GM23338 (cell line): ENCODE measurements at regions not wholly inside any gene's neighbourhood (a gene's known extent, or its start where the extent isn't known, plus 50 kb on each side); places are given as distances from the start of the nearest gene placed in this dataset.

Source experiments
- ATAC-seq: fragments of 200-7000 bp; cut with Tn5 transposase; 3 replicates; pipeline ENCODE4 v1.9.1; 2020
- DNase-seq: peaks from one replicate; pipeline ENCODE4 v3.0.0-alpha.2; 2015; ENCODE audit warnings: low spot score
- H2AFZ ChIP-seq: fragments of 200-600 bp; sonication (generic); 2 replicates; pipeline ENCODE4 v1.8.0; 2016; ENCODE audit warnings: antibody characterized with exemption, mild to moderate bottlenecking, moderate library complexity
- H3F3A ChIP-seq: fragments of 200-600 bp; sonication (generic); replicated peaks from 2 replicates; pipeline ENCODE4 v1.8.0; 2017; ENCODE audit warnings: antibody characterized with exemption, mixed run types, low read depth
- H3K27ac ChIP-seq: fragments of 200-600 bp; sonication (generic); 2 replicates; pipeline ENCODE4 v1.6.1; 2016; ENCODE audit warnings: low read depth
- H3K27me3 ChIP-seq: fragments of 200-600 bp; sonication (generic); 2 replicates; pipeline ENCODE4 v1.8.0; 2016; ENCODE audit warnings: mild to moderate bottlenecking, mixed run types, moderate library complexity; ENCODE audit not compliant: insufficient read depth
- H3K36me3 ChIP-seq: fragments of 200-600 bp; sonication (generic); 2 replicates; pipeline ENCODE4 v1.8.0; 2016; ENCODE audit warnings: mild to moderate bottlenecking; ENCODE audit not compliant: insufficient read depth
- H3K4me1 ChIP-seq: fragments of 200-600 bp; sonication (generic); 2 replicates; pipeline ENCODE4 v1.8.0; 2016; ENCODE audit warnings: mild to moderate bottlenecking, moderate library complexity; ENCODE audit not compliant: insufficient read depth
- H3K4me2 ChIP-seq: fragments of 200-600 bp; sonication (generic); 2 replicates; pipeline ENCODE4 v1.7.1; 2017; ENCODE audit warnings: mixed run types
- H3K4me3 ChIP-seq: fragments of 200-600 bp; sonication (generic); 2 replicates; pipeline ENCODE4 v1.6.1; 2016; ENCODE audit warnings: mixed run types
- H3K79me2 ChIP-seq: fragments of 200-600 bp; sonication (generic); replicated peaks from 2 replicates; pipeline ENCODE4 v1.8.0; 2017; ENCODE audit warnings: mild to moderate bottlenecking; ENCODE audit not compliant: insufficient read depth
- H3K9me2 ChIP-seq: fragments of 200-600 bp; sonication (generic); 2 replicates; pipeline ENCODE4 v1.8.0; 2017; ENCODE audit not compliant: insufficient read depth
- H4K20me1 ChIP-seq: fragments of 200-600 bp; sonication (generic); replicated peaks from 2 replicates; pipeline ENCODE4 v1.8.0; 2017; ENCODE audit warnings: mild to moderate bottlenecking; ENCODE audit not compliant: insufficient read depth
- H3K27ac Mint-ChIP-seq: 2 replicates; pipeline ENCODE4 v1.8.0; 2020; ENCODE audit warnings: inconsistent platforms, mild to moderate bottlenecking, moderate library complexity, mixed read lengths
- H3K27me3 Mint-ChIP-seq: 3 replicates; pipeline ENCODE4 v1.8.0; 2022; ENCODE audit warnings: low read depth, mild to moderate bottlenecking, moderate library complexity, mixed read lengths, inconsistent platforms; ENCODE audit not compliant: insufficient read depth, poor library complexity
- H3K36me3 Mint-ChIP-seq: 3 replicates; pipeline ENCODE4 v1.8.0; 2021; ENCODE audit warnings: low read depth, mild to moderate bottlenecking, inconsistent platforms, moderate library complexity, mixed read lengths
- H3K4me1 Mint-ChIP-seq: 3 replicates; pipeline ENCODE4 v1.8.0; 2020; ENCODE audit warnings: mild to moderate bottlenecking, inconsistent platforms, mixed read lengths
- H3K4me3 Mint-ChIP-seq: 3 replicates; pipeline ENCODE4 v1.8.0; 2021; ENCODE audit warnings: moderate library complexity, mild to moderate bottlenecking, inconsistent platforms, mixed read lengths
- H3K9me3 Mint-ChIP-seq: 3 replicates; pipeline ENCODE4 v1.8.0; 2020; ENCODE audit warnings: moderate library complexity, mild to moderate bottlenecking, inconsistent platforms, mixed read lengths
- CREB1 ChIP-seq: fragments of 250-450 bp; sonication (Bioruptor Pico); IDR thresholded peaks from 2 replicates; pipeline ENCODE4 v1.5.0; 2020; ENCODE audit warnings: low read depth, mild to moderate bottlenecking, moderate library complexity
- ETS1 ChIP-seq: IDR thresholded peaks from 2 replicates; pipeline ENCODE4 v1.6.1; 2016; ENCODE audit warnings: antibody characterized with exemption
- EZH2 ChIP-seq: fragments of 200-600 bp; sonication (generic); IDR thresholded peaks from one replicate; pipeline ENCODE4 v1.8.0; 2017; ENCODE audit warnings: antibody characterized with exemption, mild to moderate bottlenecking, low read depth; ENCODE audit not compliant: unreplicated experiment
- EZH2phosphoT487 ChIP-seq: fragments of 200-600 bp; sonication (generic); IDR thresholded peaks from one replicate; pipeline ENCODE4 v1.8.1; 2018; ENCODE audit warnings: antibody characterized with exemption; ENCODE audit not compliant: unreplicated experiment
- JUNB ChIP-seq: IDR thresholded peaks from one replicate; pipeline ENCODE4 v1.6.1; 2016; ENCODE audit warnings: antibody characterized with exemption; ENCODE audit not compliant: unreplicated experiment
- NANOG ChIP-seq: IDR thresholded peaks from 2 replicates; pipeline ENCODE4 v1.6.1; 2016; ENCODE audit warnings: antibody characterized with exemption, borderline replicate concordance
- POLR2AphosphoS5 ChIP-seq: IDR thresholded peaks from 2 replicates; pipeline ENCODE4 v1.6.1; 2016; ENCODE audit warnings: antibody characterized with exemption, low read depth
- REST ChIP-seq: IDR thresholded peaks from one replicate; pipeline ENCODE4 v1.6.1; 2018; ENCODE audit warnings: antibody characterized with exemption; ENCODE audit not compliant: unreplicated experiment
- STAT1 ChIP-seq: IDR thresholded peaks from one replicate; pipeline ENCODE4 v1.6.1; 2016; ENCODE audit warnings: antibody characterized with exemption; ENCODE audit not compliant: unreplicated experiment
- ZNF114 ChIP-seq: fragments of 250-450 bp; sonication (Bioruptor Pico); IDR thresholded peaks from 2 replicates; pipeline ENCODE4 v1.5.0; 2020; ENCODE audit warnings: mild to moderate bottlenecking, moderate library complexity
- ZNF331 ChIP-seq: fragments of 250-450 bp; sonication (Bioruptor Pico); IDR thresholded peaks from 2 replicates; pipeline ENCODE4 v1.5.0; 2020; ENCODE audit warnings: low read depth, mild to moderate bottlenecking, moderate library complexity
- ZNF462 ChIP-seq: fragments of 250-450 bp; sonication (Bioruptor Pico); IDR thresholded peaks from 2 replicates; pipeline ENCODE4 v1.5.0; 2020; ENCODE audit warnings: mild to moderate bottlenecking, moderate library complexity
- TF ChIP-seq, protein P1 (sequence below), 2 experiments: fragments of 200-600 bp in 1 of 2; sonication (generic) in 1 of 2; conservative IDR thresholded peaks; 2 replicates each; pipeline versions ENCODE4 v1.5.1 to v1.6.1; 2016 to 2017; ENCODE audit warnings: antibody characterized with exemption in 2 of 2, low read depth in 2 of 2, mild to moderate bottlenecking in 2 of 2, moderate library complexity in 1 of 2

DNA sequence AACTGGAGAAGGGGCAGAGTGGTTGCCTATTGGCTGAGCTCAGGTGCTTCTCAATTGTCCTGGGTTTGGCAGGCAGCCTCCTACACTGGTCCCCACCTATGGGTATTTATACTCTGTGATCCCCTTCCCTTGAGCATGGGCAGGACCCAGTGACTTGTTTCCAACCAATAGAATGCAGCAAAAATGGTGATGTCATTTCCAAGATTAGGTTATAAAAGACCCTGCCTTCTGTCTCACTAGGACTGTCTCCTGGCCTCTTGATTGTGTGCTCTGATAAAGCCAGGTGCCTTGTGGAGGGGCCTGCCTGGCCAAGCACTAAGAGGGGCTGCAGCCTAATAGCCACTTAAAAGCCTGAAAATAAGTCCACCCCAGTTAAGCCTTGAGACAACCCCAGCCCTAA is 76.1 kb downstream of the MSX2 start:
- no peaks in the 10 kb centered on the region for H3K79me2 ChIP-seq
- no peak for ATAC-seq
- no peak overlapping the region for H3K4me3 ChIP-seq
- Mint-ChIP-seq H3K9me3 (peaks cover 5% of the 10 kb centered on the region; the same call in 1 of the 3 replicates), H3K36me3 (no peaks in the 10 kb centered on the region), H3K27ac (no peak overlapping the region), H3K4me1 (peaks cover 6% of the 10 kb centered on the region; the same call in 2 of the 3 replicates), H3K4me3 (no peak overlapping the region), H3K27me3 (no peaks in the 10 kb centered on the region)
- no peaks in the 10 kb centered on the region for H3K27me3 ChIP-seq
- 0 out of 2 replicates have a peak, but pooled peaks cover 1% of the 10 kb centered on the region for H3K9me2 ChIP-seq
- H3K27ac ChIP-seq = no peak overlapping the region
- no peak overlapping the region for H3K4me2 ChIP-seq
- no peaks in the 10 kb centered on the region for H3K36me3 ChIP-seq
- TF ChIP-seq REST (no peak), EZH2 (no peak), POLR2AphosphoS5 (no peak), CREB1 (CRISPR knock-in tag) (no peak), JUNB (no peak), ETS1 (no peak), NANOG (no peak), ZNF114 (CRISPR knock-in tag) (no peak), ZNF462 (no peak), STAT1 (no peak), ZNF331 (CRISPR knock-in tag) (no peak), EZH2phosphoT487 (no peak)
- TF ChIP-seq, protein P1, sequence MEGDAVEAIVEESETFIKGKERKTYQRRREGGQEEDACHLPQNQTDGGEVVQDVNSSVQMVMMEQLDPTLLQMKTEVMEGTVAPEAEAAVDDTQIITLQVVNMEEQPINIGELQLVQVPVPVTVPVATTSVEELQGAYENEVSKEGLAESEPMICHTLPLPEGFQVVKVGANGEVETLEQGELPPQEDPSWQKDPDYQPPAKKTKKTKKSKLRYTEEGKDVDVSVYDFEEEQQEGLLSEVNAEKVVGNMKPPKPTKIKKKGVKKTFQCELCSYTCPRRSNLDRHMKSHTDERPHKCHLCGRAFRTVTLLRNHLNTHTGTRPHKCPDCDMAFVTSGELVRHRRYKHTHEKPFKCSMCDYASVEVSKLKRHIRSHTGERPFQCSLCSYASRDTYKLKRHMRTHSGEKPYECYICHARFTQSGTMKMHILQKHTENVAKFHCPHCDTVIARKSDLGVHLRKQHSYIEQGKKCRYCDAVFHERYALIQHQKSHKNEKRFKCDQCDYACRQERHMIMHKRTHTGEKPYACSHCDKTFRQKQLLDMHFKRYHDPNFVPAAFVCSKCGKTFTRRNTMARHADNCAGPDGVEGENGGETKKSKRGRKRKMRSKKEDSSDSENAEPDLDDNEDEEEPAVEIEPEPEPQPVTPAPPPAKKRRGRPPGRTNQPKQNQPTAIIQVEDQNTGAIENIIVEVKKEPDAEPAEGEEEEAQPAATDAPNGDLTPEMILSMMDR (conservative IDR thresholded peaks at IDR 0.05; ENCODE audit: low read depth in 2 of 2) = no peak
- H4K20me1 ChIP-seq = no peaks in the 10 kb centered on the region
- H3K4me1 ChIP-seq = no peaks in the 10 kb centered on the region; the same call in 1 of the 2 replicates
- no peak overlapping the region for H2AFZ ChIP-seq
- DNase-seq = no peak
- no peaks in the 10 kb centered on the region for H3F3A ChIP-seq
